Fibroblast of lung (primary cell): ENCODE measurements at regions not wholly inside any gene's neighbourhood (a gene's known extent, or its start where the extent isn't known, plus 50 kb on each side); places are given as distances from the start of the nearest gene placed in this dataset.

Experiments
- DNase-seq, 2 donors: peaks; one replicate each; pipeline versions ENCODE4 v3.0.0 to v3.0.0-alpha.2; 2010; ENCODE audit warnings: low read depth in 2 of 2
- H2AFZ ChIP-seq: 2 replicates; pipeline ENCODE4 v1.5.1; 2012; ENCODE audit warnings: low read length, control low read depth, inconsistent platforms
- H3K27ac ChIP-seq: 2 replicates; pipeline ENCODE4 v1.5.1; 2011; ENCODE audit warnings: low read length, control low read depth; ENCODE audit not compliant: insufficient read depth
- H3K27me3 ChIP-seq: 2 replicates; pipeline ENCODE4 v1.5.1; 2011; ENCODE audit warnings: mild to moderate bottlenecking, low read length; ENCODE audit not compliant: control insufficient read depth, insufficient read depth
- H3K36me3 ChIP-seq: 2 replicates; pipeline ENCODE4 v1.5.1; 2011; ENCODE audit warnings: low read length; ENCODE audit not compliant: control insufficient read depth, insufficient read depth
- H3K4me1 ChIP-seq: 2 replicates; pipeline ENCODE4 v1.5.1; 2011; ENCODE audit warnings: low read length; ENCODE audit not compliant: control insufficient read depth, insufficient read depth; ENCODE audit errors: extremely low read depth
- H3K4me2 ChIP-seq: 2 replicates; pipeline ENCODE4 v1.5.1; 2011; ENCODE audit warnings: low read length, control low read depth; ENCODE audit not compliant: insufficient read depth; ENCODE audit errors: extremely low read depth
- H3K4me3 ChIP-seq, 4 experiments: fragments of 200-600 bp in 1 of 4; sonication (generic) in 1 of 4; replicated peaks in 1 of 4; 2 replicates each; pipeline ENCODE4 v1.5.1; 2011 to 2016; ENCODE audit warnings: low read length in 4 of 4, low read depth in 3 of 4, mild to moderate bottlenecking in 3 of 4, control low read depth in 2 of 4, inconsistent platforms in 1 of 4, mixed read lengths in 1 of 4; ENCODE audit not compliant: insufficient read depth in 1 of 4; ENCODE audit errors: control extremely low read depth in 1 of 4
- H3K79me2 ChIP-seq: 2 replicates; pipeline ENCODE4 v1.5.1; 2012; ENCODE audit warnings: mild to moderate bottlenecking, low read length, inconsistent platforms; ENCODE audit not compliant: control insufficient read depth, insufficient read depth
- H3K9ac ChIP-seq: 2 replicates; pipeline ENCODE4 v1.5.1; 2011; ENCODE audit warnings: mild to moderate bottlenecking, low read length, control low read depth; ENCODE audit not compliant: insufficient read depth
- H3K9me3 ChIP-seq: 2 replicates; pipeline ENCODE4 v1.5.1; 2012; ENCODE audit warnings: low read depth, low read length; ENCODE audit not compliant: control insufficient read depth, insufficient read depth
- H4K20me1 ChIP-seq: 2 replicates; pipeline ENCODE4 v1.5.1; 2011; ENCODE audit warnings: low read length; ENCODE audit not compliant: control insufficient read depth, insufficient read depth; ENCODE audit errors: extremely low read depth
- EZH2 ChIP-seq: IDR thresholded peaks from 2 replicates; pipeline ENCODE4 v1.5.1; 2012; ENCODE audit warnings: low read length, control low read depth, mild to moderate bottlenecking; ENCODE audit errors: missing control alignments
- TF ChIP-seq, protein P1 (sequence below), 2 donors: IDR thresholded peaks in 1 of 2; conservative IDR thresholded peaks in 1 of 2; 1 replicate in 1 of 2; 2 replicates in 1 of 2; pipeline ENCODE4 v1.5.1; 2011 to 2012; ENCODE audit warnings: low read length in 2 of 2, control low read depth in 1 of 2, inconsistent platforms in 1 of 2, low read depth in 1 of 2, mild to moderate bottlenecking in 1 of 2

DNA sequence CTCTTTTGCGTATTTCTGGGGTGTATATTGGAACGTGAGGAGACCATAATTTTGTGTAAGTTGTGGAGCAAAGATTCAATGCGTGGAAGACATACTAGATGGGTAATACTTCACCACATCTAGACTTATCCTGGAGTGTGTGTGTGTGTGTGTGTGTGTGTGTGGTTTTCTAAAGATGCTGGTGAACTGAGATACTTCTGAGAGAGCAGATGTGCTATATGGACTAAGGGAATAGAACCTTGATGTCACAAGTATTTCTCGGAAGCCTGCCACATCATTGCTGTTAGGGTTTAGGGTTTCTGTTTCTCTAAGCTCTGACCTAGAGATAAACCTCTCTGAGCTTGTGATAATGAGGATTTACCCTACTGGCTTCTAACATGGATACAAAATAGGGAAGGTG, 138.8 kb downstream of the DACT1 start:
- no peaks in the 10 kb centered on the region for H4K20me1 ChIP-seq
- TF ChIP-seq EZH2, result no peak
- TF ChIP-seq, protein P1, sequence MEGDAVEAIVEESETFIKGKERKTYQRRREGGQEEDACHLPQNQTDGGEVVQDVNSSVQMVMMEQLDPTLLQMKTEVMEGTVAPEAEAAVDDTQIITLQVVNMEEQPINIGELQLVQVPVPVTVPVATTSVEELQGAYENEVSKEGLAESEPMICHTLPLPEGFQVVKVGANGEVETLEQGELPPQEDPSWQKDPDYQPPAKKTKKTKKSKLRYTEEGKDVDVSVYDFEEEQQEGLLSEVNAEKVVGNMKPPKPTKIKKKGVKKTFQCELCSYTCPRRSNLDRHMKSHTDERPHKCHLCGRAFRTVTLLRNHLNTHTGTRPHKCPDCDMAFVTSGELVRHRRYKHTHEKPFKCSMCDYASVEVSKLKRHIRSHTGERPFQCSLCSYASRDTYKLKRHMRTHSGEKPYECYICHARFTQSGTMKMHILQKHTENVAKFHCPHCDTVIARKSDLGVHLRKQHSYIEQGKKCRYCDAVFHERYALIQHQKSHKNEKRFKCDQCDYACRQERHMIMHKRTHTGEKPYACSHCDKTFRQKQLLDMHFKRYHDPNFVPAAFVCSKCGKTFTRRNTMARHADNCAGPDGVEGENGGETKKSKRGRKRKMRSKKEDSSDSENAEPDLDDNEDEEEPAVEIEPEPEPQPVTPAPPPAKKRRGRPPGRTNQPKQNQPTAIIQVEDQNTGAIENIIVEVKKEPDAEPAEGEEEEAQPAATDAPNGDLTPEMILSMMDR (conservative IDR thresholded peaks at IDR 0.05 in 1 of 2, IDR thresholded peaks at IDR 0.05 in 1 of 2; ENCODE audit: low read depth in 1 of 2, low read length in 2 of 2), result no peak

GRCh38 chr14:58777541-58777979, 139.8 kb downstream of the DACT1 start:
- peak; percentile 12 to 68 for DNase-seq
- H3K9me3 ChIP-seq, result no peaks in the 10 kb centered on the region
- no peaks in the 10 kb centered on the region for H3K36me3 ChIP-seq
- peaks cover 2% of the 10 kb centered on the region for H3K4me1 ChIP-seq
- TF ChIP-seq, protein P1 (conservative IDR thresholded peaks at IDR 0.05 in 1 of 2, IDR thresholded peaks at IDR 0.05 in 1 of 2; ENCODE audit: low read depth in 1 of 2, low read length in 2 of 2), result no peak
- no peak for TF ChIP-seq EZH2
- no peak overlapping the region for H3K27ac ChIP-seq
- H3K79me2 ChIP-seq, result no peaks in the 10 kb centered on the region
- H3K27me3 ChIP-seq, result no peaks in the 10 kb centered on the region
- H2AFZ ChIP-seq, result no peak overlapping the region
- no peaks in the 10 kb centered on the region for H4K20me1 ChIP-seq
- H3K9ac ChIP-seq, result no peak overlapping the region
- no peak overlapping the region for H3K4me2 ChIP-seq
- H3K4me3 ChIP-seq, result no peak overlapping the region

More for the DNA sequence above, 138.8 kb downstream of the DACT1 start:
- Histone ChIP-seq H3K79me2 (no peaks in the 10 kb centered on the region), H2AFZ (no peak overlapping the region), H3K9ac (no peak overlapping the region), H3K27ac (no peak overlapping the region), H3K36me3 (no peaks in the 10 kb centered on the region), H3K4me3 (no peak overlapping the region), H3K4me2 (no peak overlapping the region), H3K4me1 (peaks cover 2% of the 10 kb centered on the region), H3K27me3 (no peaks in the 10 kb centered on the region), H3K9me3 (no peaks in the 10 kb centered on the region)
- DNase-seq, result no peak

DNA sequence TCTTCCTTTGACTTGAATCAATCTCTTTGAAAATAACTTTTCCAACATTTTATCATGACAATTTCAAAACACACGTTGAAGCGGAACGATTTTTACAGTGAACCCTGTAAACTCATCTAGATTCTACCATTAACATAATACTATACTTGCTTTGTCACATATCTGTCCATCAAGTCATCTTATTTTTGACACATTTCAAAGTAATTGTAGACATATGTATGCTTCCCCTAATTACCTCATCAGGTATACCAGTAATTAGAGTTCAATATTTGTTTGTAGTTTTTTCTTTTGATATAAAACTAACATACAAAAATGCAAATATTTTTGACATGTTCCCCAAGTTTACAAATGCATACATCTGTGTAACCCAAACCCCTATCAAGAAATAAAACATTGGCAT, 140.4 kb downstream of the DACT1 start:
- no peak overlapping the region for H2AFZ ChIP-seq
- H3K9me3 ChIP-seq, result no peaks in the 10 kb centered on the region
- H3K79me2 ChIP-seq, result no peaks in the 10 kb centered on the region
- no peak overlapping the region for H3K27ac ChIP-seq
- H3K4me2 ChIP-seq, result no peak overlapping the region
- peaks cover 2% of the 10 kb centered on the region for H3K4me1 ChIP-seq
- no peak overlapping the region for H3K9ac ChIP-seq
- no peak for DNase-seq
- no peaks in the 10 kb centered on the region for H4K20me1 ChIP-seq
- H3K36me3 ChIP-seq, result no peaks in the 10 kb centered on the region
- H3K27me3 ChIP-seq, result no peaks in the 10 kb centered on the region
- H3K4me3 ChIP-seq, result no peak overlapping the region
- TF ChIP-seq EZH2, result no peak
- TF ChIP-seq, protein P1 (conservative IDR thresholded peaks at IDR 0.05 in 1 of 2, IDR thresholded peaks at IDR 0.05 in 1 of 2; ENCODE audit: low read depth in 1 of 2, low read length in 2 of 2), result no peak
